Activated CD4-positive, CD25-positive, alpha-beta regulatory T cell treated with anti-CD3 and anti-CD28 coated beads, Interleukin-2, amount 50 U/mL, for 24 hours (primary cell): ENCODE measurements at regions not wholly inside any gene's neighbourhood (a gene's known extent, or its start where the extent isn't known, plus 50 kb on each side); places are given as distances from the start of the nearest gene placed in this dataset.
A peak's percentile ranks its signal among the peaks of the same experiment; 100 is the strongest.
"Not testable (repeated sequence)": the region's sequence is repeated elsewhere in the genome, so short reads cannot be mapped to it uniquely, and the experiment has no call there.

ENCODE experiments used
- ATAC-seq, 2 donors: fragments of 150-1000 bp; cut with Tn5 transposase; one replicate each; pipeline ENCODE4 v1.10.0; 2021; ENCODE audit warnings: mild to moderate bottlenecking in 1 of 2, moderate library complexity in 1 of 2

DNA sequence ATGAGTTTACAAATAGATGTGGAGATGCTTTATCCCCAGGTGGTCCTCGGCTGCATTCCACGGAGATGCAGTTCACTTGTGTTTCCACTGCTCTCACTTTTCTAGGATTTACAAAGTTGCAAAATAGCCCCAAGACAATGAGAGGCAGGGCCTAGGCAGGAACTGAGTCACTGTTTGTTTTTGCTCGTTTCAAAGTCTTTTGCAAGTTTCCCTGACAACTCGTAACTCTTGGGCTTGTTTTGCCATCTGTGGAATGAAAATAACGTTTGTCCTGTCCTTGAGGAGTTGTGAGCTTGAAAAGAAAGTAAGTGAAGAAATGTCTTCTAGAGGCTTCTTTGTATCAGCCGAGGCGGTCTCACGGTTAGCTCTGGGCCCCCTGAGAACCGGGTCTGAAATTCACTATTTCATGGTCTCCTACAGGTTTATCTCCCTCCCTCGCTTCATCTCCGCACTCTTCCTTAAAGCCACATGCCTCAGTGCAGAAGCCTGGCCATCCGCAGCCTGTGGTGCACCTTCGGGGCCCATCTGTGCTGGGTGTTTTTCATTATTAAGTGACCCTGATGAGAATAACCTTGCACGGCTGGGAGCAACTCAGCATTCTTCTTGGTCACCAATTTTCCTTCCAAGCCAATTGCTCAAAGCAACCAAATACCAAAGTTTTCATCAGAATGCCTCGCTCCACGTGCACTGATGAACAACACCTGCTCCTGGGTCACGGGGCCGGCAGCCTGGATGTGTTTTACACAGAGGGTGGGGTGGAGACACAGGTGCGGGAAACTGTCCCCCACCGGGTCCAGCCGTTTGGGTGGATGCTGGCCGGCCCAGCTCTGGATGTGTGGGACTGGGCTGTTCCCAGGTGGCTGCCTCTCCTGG is 172.4 kb downstream of the LAT start:
- peak; percentile 49 to 51 for ATAC-seq

DNA sequence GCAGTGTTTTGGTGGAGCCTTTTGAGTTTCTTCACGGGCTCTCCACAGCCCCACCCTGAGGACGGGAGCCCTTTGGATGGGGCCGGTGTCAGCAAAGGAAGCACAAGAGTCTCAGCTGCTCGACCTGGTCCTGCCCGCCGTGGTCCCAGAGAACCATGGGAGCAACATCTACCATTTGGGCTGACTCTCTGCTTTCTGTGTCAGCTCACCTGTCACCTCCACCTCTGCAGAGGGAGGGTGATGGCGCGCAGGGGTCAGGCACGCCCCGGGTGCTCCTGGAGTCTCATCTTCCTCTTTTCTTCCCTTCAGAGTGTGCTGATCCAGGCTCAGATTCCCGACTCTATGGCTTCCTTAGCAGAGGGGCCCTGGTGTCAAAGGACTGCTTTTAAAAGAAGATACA is 171.7 kb downstream of the LAT start:
- no peak for ATAC-seq

DNA sequence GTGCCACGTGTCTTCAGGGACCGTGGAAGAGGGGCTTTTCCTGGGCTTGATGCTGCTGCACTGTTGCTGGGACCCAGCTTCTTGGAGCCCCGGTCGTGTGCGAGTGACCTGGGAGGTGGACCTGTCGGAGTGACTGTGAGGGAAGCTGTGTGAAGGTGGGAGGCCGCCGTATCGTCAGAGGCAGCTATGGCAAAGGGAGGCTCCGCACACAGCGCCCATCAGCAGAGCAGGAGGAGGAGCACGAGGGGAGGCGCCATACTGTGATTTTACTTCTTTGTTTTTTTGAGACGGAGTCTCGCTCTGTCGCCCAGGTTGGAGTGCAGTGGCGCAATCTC is 171.0 kb downstream of the LAT start:
- ATAC-seq, result not testable (repeated sequence)

DNA sequence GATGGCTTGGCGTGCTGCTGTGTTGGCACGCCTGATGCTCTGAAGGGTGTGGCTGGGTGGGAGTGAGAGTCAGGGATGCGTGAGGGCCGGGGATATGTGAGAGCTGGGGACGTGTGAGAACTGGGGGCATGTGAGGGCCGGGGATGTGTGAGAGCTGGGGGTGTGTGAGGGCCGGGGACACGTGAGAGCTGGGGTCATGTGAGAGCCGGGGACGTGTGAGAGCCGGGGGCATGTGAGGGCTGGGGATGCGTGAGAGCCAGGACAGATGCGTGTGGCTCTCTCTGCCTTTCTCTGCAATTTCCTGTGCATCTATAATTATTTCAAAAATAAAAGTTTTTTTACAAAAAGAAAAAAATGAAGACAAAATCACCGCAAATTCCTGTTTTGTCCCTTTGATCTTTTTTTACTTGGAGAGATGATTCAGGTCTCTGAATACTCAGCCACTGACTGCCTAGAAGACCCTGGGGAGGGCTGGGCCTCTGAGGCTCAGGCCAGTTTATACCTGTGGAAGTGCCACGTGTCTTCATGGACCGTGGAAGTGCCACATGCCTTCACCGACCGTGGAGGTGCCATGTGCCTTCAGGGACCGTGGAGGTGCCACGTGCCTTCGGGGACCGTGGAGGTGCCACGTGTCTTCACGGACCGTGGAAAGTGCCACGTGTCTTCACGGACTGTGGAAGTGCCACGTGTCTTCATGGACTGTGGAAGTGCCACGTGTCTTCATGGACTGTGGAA is 170.4 kb downstream of the LAT start:
- peak; percentile 37 to 39 for ATAC-seq

DNA sequence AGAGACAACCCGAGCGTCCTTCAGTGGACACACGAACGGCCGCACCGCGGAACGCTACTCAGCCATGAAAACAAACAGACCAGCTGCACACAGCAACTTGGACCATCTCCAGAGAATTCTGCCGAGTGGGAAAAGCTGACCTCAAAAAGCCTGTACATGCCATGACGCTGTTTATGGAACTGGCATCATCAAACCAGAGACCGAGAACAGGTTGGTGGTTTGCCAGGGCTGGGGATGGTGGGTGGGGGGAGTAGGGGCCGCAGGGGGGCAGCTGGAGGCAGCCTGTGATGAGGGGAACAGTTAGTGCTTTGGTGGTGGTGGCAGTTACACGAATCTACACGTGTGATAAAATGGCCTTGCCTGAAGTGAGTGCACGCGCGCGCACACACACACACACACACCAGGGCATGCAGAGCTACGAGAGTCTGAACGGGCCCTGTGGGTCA is 169.8 kb downstream of the LAT start:
- ATAC-seq, result no peak

DNA sequence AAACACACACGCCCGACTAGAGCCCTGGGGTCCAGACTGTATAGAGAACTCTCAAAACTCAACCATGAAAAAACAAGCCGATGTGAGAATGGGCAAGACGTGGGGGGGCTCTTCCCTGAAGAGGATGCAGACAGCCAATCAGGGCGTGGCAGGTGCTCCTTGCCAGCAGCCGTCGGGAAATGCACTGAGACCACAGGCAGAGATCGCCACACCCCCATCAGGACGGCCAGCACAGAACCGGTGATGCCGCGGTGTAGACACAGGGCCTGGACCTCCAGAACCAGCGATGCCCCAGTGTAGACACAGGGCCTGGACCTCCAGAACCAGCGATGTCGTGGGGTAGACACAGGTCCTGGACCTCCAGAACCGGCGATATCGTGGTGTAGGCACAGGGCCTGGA is 169.2 kb downstream of the LAT start:
- ATAC-seq, result no peak

DNA sequence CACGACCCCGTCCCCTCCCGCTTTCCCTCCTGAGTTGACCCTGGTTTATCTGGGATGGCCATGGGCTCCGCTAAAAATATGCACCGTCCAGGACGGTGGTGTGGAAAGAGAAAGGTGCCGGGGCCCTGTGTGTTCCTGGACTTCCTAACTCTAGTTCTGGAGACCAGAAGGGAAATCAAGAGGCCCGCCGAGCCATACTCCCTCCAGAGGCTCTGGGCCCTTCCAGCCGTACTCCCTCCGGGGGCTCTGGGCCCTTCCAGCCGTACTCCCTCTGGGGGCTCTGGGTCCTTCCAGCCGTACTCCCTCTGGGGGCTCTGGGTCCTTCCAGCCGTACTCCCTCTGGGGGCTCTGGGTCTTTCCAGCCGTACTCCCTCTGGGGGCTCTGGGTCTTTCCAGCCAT is 168.5 kb downstream of the LAT start:
- ATAC-seq, result not testable (repeated sequence)

DNA sequence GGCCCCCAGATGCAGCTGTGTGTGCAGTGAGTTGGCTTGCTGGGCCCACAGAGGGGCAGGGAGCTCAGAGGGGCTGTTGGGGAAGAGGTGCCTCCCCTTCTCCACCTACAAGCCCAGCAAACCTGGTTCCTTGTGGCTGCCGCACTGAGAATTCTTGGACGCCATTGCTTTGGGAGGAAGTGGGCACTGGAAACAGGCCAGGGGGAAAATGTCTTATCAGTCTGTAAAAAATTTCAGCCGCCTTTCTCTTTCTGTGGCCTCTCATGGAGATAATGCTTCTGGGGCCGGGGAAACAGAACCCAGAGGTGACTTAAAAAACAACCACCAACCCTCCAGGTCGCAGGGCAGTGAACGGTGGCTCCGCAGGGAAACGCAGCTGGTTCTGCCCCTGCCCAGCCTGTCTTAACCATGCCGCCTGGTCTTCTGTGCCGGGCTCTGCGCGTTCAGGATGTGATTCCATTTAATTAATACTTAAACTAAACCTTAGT is 167.7 kb downstream of the LAT start:
- ATAC-seq, result not testable (repeated sequence)

DNA sequence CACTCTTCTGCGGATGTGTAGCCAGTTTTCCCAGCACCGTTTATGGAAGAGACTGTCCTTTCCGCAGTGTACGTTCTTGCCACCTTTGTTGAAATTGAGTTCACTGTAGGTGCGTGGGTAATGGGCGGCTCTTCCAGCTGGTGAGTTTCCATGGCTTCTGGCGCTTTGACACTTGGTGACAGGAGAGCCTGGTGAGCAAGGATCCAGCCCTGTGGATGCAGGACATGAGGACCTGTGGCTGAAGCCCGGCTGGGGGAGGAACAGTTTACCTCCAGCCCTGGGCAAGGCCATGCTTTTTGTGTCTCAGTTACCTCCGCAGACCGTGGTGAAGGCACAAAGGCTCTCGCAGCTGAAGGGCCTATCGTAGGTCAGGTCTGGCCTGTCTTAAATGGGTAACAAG is 166.5 kb downstream of the LAT start:
- ATAC-seq, result no peak

DNA sequence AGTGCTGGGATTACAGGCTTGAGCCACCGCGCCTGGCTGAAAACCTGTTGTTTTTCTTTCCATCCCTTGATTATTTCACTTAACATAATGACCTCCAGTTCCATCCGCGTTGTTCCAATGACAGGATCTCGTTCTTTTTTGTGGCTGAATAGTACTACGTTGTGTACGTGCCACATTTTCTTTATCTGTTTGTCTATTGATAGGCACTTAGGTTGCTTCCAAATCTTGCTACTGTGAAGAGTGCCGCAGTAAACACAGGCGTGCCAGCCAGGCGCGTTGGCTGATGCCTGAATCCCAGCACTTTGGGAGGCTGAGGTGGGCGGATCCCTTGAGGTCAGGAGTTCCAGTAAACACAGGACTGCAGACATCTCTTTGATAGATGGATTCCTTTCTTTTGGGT is 165.1 kb downstream of the LAT start:
- ATAC-seq, result not testable (repeated sequence)

DNA sequence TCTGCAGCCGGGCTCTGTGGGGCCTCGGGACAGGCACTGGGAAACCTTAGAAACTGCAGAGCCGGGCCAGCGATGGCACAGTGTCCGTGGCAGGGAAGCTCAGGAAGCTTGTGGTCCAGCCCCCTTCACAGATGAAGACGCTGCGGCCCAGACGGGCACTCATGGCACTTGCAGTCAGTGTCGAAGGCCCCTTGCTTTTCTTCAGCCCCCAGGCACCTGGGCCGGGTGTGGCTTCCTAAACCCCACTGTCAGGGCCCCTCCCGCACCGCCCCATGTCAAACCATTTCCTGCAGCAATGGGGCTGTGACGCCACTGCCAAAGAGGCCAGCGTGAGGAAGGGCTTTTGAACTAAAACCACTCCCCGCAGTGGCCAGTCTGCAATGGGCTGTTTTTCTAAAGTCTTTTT is 164.0 kb downstream of the LAT start:
- ATAC-seq, result peak; percentile 79 to 80

DNA sequence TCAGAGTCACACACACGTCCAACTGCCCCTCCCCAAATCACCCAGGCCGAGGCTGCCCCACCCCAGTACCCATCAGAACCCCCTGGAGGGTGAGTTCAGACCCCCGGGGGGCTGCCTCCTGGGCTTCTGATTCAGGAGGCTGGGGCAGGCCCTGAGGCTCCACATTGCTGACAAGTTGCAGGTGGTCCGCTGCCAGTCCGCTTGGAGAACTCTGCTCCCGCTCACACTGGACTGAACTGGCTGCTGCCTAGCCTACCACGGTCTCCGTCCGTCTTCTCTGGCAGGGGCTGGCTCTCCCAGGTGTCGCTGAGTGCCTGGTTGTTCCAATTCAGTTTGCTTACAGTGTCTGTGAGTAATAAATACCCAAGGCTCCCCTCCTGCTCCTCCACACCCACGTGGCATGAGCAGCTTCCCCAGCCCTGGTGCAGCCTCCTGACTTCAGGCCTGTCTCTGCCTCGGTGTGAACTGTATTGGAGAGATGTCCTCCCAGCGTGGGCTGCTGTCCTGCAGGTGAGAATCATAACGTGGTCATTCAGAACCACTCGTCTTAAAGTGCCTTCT is 163.4 kb downstream of the LAT start:
- peak; percentile 71 to 86 for ATAC-seq

DNA sequence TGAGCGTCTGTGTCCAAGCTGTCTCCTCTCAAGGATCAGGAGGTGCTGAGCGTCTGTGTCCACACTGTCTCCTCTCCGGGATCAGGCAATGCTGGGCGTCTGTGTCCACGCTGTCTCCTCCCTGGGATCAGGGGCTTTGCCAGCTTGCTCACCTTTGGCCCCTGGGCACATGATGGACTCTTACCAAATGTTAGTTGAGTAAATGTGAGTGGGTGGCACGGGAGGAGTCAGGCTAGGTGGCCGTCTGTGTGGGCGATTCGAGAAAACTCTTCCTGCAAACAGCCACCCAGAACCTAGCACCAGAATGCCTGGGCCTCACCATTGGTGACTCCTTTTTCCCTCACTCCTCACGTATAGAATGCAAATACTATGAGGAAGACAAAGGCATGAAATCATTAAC is 162.9 kb downstream of the LAT start:
- ATAC-seq, result not testable (repeated sequence)

DNA sequence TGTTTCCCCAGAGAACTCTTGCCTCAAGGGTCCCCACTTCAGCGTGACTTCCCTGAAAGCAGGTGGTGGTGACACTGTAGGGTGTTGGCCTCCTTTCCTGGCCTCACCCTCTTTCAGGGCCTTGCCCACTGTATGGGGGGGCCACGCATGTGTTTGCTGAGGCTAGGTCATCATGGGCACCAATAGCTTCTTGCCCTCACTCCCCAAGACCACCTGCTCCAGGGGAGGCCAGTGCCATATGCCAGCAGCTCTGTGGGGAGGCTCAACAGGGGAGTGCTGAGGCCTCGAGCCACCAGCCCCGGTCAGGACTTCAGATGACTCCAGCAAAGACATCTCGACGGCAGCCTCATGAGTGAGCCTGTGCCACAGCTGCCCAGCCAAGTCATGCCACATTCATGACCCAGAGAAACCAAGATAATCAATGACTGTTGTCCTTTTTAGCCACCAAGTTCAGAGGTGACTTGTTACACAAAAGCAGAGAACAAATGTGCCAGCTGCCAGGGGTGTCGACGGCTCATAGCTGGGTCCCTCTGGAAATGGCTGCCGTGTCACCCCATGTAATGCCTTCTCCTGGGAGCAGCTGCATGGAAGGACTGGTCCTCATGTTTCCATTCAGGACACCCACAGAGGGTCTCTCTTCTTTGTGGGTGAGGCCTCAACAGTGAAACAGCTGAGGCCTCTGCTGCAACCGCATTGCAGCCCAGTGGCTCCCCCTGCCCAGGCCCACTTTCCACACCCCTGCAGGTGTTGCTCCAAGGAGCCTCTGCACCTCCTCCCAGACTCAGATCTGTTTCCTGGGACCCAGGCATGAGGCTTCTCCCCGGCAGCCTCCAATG is 162.2 kb downstream of the LAT start:
- not testable (repeated sequence) for ATAC-seq

DNA sequence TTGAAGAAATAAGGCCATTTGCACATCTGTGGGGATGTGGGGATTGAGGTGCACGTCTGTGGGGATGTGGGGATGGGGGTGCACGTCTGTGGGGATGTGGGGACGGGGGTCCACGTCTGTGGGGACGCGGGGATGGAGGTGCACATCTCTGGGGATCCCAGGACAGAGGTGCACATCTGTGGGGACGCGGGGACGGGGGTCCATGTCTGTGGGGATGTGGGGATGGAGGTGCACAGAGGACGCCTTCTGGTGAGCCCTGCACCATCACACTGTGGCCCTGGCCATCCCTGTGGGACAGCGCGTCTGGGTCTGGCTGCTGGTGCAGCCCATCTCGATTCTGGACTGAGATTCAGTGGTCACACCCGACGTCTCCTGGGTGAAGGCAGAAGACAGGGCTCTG is 161.4 kb downstream of the LAT start:
- ATAC-seq, result no peak

DNA sequence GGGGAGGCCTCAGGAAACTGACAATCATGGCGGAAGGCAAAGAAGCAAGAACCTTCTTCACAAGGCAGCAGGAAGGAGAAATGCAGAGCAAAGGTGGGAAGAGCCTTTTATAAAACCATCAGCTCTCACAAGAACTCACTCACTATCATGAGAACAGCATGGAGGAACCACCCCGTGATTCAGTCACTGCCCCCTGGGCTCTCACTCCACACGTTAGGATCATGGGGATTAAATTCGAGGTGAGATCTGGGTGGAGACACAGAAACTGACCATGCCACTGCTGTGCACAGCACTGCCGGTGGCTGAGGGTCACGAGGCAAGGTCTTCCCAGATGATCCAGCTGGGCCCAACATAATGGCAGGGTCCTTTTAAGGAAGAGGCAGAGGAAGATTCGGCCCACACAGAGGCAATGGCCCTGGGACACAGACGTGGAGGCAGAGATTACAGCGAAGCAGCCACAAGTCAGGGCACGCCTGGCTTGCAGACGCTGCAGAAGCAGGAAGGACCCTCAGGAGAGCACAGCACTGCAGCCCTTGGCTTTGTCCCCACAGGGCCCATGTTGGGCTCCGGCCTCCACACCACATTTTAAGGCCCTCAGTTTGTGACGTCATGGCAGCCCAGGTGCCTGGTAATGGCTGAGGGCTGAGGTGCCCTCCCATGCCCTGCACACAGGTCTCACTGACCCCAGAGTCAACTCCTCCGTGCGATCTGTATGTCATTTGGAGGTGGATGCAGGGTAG is 160.8 kb downstream of the LAT start:
- ATAC-seq, result not testable (repeated sequence)

DNA sequence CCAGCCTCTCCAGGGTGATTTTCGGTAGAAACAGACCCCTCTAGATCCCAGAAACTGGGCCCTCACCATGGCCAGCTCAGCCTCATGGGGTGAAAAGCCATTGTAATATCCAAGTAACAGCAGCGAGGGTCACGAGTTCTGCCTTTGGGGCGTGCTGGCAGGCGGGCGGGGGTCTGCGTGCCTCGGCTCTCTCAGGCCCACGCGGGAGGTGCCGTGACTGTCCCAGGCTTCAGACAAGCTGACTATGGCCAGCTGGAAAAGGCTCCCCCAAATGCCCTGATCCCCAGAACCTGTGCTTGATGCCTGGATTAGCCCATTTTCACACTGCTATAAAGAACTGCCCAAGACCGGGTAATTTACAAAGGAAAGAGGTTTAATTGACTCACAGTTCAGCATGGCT is 160.2 kb downstream of the LAT start:
- ATAC-seq, result not testable (repeated sequence)

DNA sequence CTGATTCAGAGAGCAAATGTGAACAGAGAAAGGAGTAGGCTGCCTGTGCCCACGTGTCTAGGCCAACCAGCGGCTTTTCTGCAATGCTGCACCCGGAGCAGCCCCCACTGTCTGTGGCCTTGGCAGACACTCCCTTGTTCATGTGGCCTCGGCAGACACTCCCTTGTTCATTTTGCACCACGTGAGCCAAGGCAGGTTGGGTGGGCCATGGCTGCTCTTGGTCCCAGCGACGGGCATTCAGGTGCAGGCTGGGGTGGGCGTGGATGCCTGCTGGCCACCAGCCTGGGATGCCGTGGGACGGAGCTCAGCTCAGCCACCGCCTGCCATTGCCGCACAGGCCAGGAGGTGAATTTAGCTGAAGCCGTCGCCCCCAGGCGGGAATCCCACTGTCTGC is 159.8 kb downstream of the LAT start:
- ATAC-seq, result not testable (repeated sequence)

DNA sequence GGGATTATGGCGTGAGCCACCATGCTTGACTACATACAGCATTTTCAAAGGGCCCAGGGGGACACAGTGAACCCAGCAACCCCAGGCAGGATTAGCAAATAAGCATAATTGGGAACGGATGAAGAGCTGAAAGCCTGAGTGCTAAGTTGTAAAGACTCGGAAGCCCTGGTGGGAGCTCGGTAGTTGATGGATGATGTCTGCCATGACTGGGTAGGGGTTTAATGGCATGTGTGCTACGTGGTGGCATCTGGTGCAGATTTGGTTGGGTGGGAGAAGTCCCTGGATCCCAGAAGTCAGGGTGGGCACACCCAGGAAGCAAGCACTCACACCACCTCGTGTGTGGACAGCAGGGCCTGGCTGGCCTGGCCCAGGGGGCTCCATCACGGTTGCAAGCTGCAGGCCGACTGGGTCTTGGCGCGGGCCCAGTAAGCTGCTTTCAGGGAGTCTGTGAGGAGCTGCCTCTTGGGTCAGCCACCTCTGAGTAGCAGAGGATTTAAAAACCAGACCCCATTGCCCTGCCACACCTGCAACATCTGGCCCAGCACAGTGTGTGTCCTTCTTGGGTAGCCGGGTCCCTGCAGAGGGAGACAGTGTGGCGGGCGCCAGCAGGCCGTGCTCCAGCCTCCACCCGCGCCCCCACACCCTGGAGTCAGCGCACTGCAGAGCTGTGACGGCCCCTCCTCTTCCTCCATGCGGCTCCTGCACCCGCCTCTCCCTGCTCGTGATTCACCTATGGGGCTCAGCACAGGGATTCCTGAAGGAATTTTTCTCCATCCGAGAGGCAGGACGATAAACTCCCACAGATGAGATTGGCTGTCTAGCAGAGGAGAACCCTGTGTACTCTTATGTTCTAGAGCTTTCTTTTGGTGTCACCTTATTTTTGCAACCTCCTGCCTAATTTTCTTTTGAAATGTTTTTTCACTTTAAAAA is 159.2 kb downstream of the LAT start:
- not testable (repeated sequence) for ATAC-seq

DNA sequence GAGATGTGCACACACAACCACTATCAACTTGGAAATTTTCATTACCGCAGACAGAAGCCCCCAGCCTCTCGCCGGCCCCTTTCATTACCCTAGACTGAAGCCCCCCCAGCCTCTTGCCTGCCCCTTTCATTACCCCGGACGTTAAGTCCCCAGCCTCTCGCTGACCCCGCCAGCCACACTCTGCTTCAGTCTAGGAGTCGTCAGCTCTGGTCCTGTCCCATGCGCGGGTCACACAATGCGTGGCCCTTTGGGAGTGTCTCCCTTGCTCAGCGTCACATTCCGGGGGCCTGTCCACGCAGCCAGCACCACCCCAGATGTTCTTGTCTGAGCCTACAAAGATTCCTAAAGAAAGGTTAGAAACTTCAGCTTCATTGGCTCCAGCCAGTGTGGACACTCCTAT is 157.7 kb downstream of the LAT start:
- ATAC-seq, result not testable (repeated sequence)
